DOHH2 (cell line): ENCODE measurements at regions not wholly inside any gene's neighbourhood (a gene's known extent, or its start where the extent isn't known, plus 50 kb on each side); places are given as distances from the start of the nearest gene placed in this dataset.

Experiments
- H3F3A ChIP-seq: fragments of 200-600 bp; sonication (generic), shearing (Covaris generic); 2 replicates; pipeline ENCODE4 v1.6.0; 2016; ENCODE audit warnings: antibody characterized with exemption, mild to moderate bottlenecking; ENCODE audit not compliant: control insufficient read depth, insufficient read depth
- H3K27ac ChIP-seq: fragments of 200-600 bp; sonication (generic); 2 replicates; pipeline ENCODE4 v1.5.1; 2014; ENCODE audit warnings: low read depth, mild to moderate bottlenecking, low read length, moderate library complexity
- H3K27me3 ChIP-seq: fragments of 200-600 bp; sonication (generic); 2 replicates; pipeline ENCODE4 v1.6.1; 2014; ENCODE audit warnings: mild to moderate bottlenecking, low read length, mixed read lengths; ENCODE audit not compliant: control insufficient read depth
- H3K36me3 ChIP-seq: fragments of 200-600 bp; sonication (generic); 2 replicates; pipeline ENCODE4 v1.6.1; 2014; ENCODE audit warnings: mild to moderate bottlenecking, low read length, moderate library complexity, mixed read lengths; ENCODE audit not compliant: control insufficient read depth
- H3K4me1 ChIP-seq: fragments of 200-600 bp; sonication (generic); 2 replicates; pipeline ENCODE4 v1.6.1; 2014; ENCODE audit warnings: mild to moderate bottlenecking, low read length, mixed read lengths; ENCODE audit not compliant: control insufficient read depth
- H3K4me2 ChIP-seq: fragments of 200-600 bp; sonication (generic); 2 replicates; pipeline ENCODE4 v1.6.0; 2014; ENCODE audit warnings: mild to moderate bottlenecking, low read length, moderate library complexity
- H3K4me3 ChIP-seq: fragments of 200-600 bp; sonication (generic); 2 replicates; pipeline ENCODE4 v1.5.1; 2014; ENCODE audit warnings: mild to moderate bottlenecking, low read length, mixed read lengths
- H3K79me2 ChIP-seq: fragments of 200-600 bp; sonication (generic); 2 replicates; pipeline ENCODE4 v1.6.1; 2014; ENCODE audit warnings: mild to moderate bottlenecking, low read length, mixed read lengths; ENCODE audit not compliant: control insufficient read depth
- H3K9me2 ChIP-seq: fragments of 200-600 bp; sonication (generic); replicated peaks from 2 replicates; pipeline ENCODE4 v1.6.1; 2014; ENCODE audit warnings: mild to moderate bottlenecking, low read length, mixed read lengths; ENCODE audit not compliant: control insufficient read depth
- H3K9me3 ChIP-seq: fragments of 200-600 bp; sonication (generic); 2 replicates; pipeline ENCODE4 v1.6.1; 2014; ENCODE audit warnings: antibody characterized with exemption, low read length, mixed read lengths; ENCODE audit not compliant: control insufficient read depth, insufficient read depth
- H4K20me1 ChIP-seq: fragments of 200-600 bp; sonication (generic); 2 replicates; pipeline ENCODE4 v1.6.0; 2014; ENCODE audit warnings: low read depth, mild to moderate bottlenecking, antibody characterized with exemption, low read length, moderate library complexity; ENCODE audit not compliant: control insufficient read depth, insufficient read depth
- CTCF ChIP-seq: fragments of 200-600 bp; sonication (generic); IDR thresholded peaks from one replicate; pipeline ENCODE4 v1.5.1; 2014; ENCODE audit warnings: antibody characterized with exemption, mild to moderate bottlenecking, low read depth, low read length; ENCODE audit not compliant: poor library complexity, severe bottlenecking
- EZH2phosphoT487 ChIP-seq: fragments of 200-600 bp; sonication (generic); IDR thresholded peaks from 2 replicates; pipeline ENCODE4 v1.6.1; 2017; ENCODE audit warnings: borderline replicate concordance, mild to moderate bottlenecking, antibody characterized with exemption, low read length, moderate library complexity, mixed read lengths

GRCh38 chr20:50278377-50278683, 87.7 kb downstream of the CEBPB start:
- Histone ChIP-seq H3K27me3 (peaks cover 20% of the 10 kb centered on the region), H3K9me3 (no peaks in the 10 kb centered on the region), H3K4me2 (no peak overlapping the region), H3K36me3 (no peaks in the 10 kb centered on the region), H4K20me1 (no peaks in the 10 kb centered on the region), H3K27ac (no peak overlapping the region), H3F3A (no peaks in the 10 kb centered on the region), H3K9me2 (no peaks in the 10 kb centered on the region), H3K4me1 (peaks cover under 1% of the 10 kb centered on the region), H3K4me3 (no peak overlapping the region), H3K79me2 (no peaks in the 10 kb centered on the region)
- no peak for TF ChIP-seq CTCF
- no peak for TF ChIP-seq EZH2phosphoT487

- Histone ChIP-seq H3K27me3 (peaks cover 20% of the 10 kb centered on the region), H3K4me3 (no peak overlapping the region), H4K20me1 (no peaks in the 10 kb centered on the region), H3K9me2 (no peaks in the 10 kb centered on the region), H3K27ac (no peak overlapping the region), H3K4me2 (no peak overlapping the region), H3K4me1 (peaks cover 7% of the 10 kb centered on the region), H3K36me3 (no peaks in the 10 kb centered on the region), H3F3A (no peaks in the 10 kb centered on the region), H3K9me3 (no peaks in the 10 kb centered on the region), H3K79me2 (no peaks in the 10 kb centered on the region)
- TF ChIP-seq CTCF = no peak
- no peak for TF ChIP-seq EZH2phosphoT487
Observed at GRCh38 chr20:50278684-50279531, 88.3 kb downstream of the CEBPB start.

- Histone ChIP-seq H3K9me3 (no peaks in the 10 kb centered on the region), H3K9me2 (no peaks in the 10 kb centered on the region), H3K4me2 (no peak overlapping the region), H3K4me1 (peaks cover 20% of the 10 kb centered on the region), H3K27ac (no peak overlapping the region), H3K4me3 (no peak overlapping the region), H3K79me2 (no peaks in the 10 kb centered on the region), H4K20me1 (no peaks in the 10 kb centered on the region), H3K36me3 (no peaks in the 10 kb centered on the region), H3K27me3 (peaks cover 15% of the 10 kb centered on the region), H3F3A (no peaks in the 10 kb centered on the region; the same call in 1 of the 2 replicates)
- TF ChIP-seq EZH2phosphoT487 (no peak), CTCF (no peak)
Observed at GRCh38 chr20:50279988-50280850, 89.6 kb downstream of the CEBPB start.
